MM.1S (cell line): ENCODE measurements at regions not wholly inside any gene's neighbourhood (a gene's known extent, or its start where the extent isn't known, plus 50 kb on each side); places are given as distances from the start of the nearest gene placed in this dataset.

Source experiments
- EZH2 ChIP-seq: fragments of 300-600 bp; sonication (generic); optimal IDR thresholded peaks from 2 replicates; pipeline ENCODE3; 2017; ENCODE audit warnings: low read depth, mild to moderate bottlenecking, antibody characterized with exemption, low read length, mixed read lengths
- TF ChIP-seq, protein P1 (sequence below): fragments of 300-600 bp; sonication (generic); IDR thresholded peaks from 2 replicates; pipeline ENCODE4 v1.5.1; 2016; ENCODE audit warnings: antibody characterized with exemption, low read length, mixed read lengths

- TF ChIP-seq, protein P1, sequence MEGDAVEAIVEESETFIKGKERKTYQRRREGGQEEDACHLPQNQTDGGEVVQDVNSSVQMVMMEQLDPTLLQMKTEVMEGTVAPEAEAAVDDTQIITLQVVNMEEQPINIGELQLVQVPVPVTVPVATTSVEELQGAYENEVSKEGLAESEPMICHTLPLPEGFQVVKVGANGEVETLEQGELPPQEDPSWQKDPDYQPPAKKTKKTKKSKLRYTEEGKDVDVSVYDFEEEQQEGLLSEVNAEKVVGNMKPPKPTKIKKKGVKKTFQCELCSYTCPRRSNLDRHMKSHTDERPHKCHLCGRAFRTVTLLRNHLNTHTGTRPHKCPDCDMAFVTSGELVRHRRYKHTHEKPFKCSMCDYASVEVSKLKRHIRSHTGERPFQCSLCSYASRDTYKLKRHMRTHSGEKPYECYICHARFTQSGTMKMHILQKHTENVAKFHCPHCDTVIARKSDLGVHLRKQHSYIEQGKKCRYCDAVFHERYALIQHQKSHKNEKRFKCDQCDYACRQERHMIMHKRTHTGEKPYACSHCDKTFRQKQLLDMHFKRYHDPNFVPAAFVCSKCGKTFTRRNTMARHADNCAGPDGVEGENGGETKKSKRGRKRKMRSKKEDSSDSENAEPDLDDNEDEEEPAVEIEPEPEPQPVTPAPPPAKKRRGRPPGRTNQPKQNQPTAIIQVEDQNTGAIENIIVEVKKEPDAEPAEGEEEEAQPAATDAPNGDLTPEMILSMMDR, result no peak
- no peak for TF ChIP-seq EZH2
Observed at GRCh38 chr2:138956116-138956515, 175.9 kb upstream of the NXPH2 start.
